Skin of body (tissue), 1 donor: ENCODE measurements at regions not wholly inside any gene's neighbourhood (a gene's known extent, or its start where the extent isn't known, plus 50 kb on each side); places are given as distances from the start of the nearest gene placed in this dataset.
A peak's percentile ranks its signal among the peaks of the same experiment; 100 is the strongest.

Source experiments
- DNase-seq: peaks from one replicate; lab custom pipeline; 2025; lab: John Stamatoyannopoulos, UW

GRCh38 chr2:101558740-101559525, 84.0 kb upstream of the RFX8 start:
- peak; percentile 78 for DNase-seq

- DNase-seq: no peak
These were observed 81.1 kb upstream of the RFX8 start for GRCh38 chr2:101556033-101556459.

- DNase-seq: peak; percentile 22
These were observed 76.5 kb upstream of the RFX8 start for GRCh38 chr2:101551336-101551888.

- DNase-seq: no peak
These were observed 75.6 kb upstream of the RFX8 start for GRCh38 chr2:101550555-101550954.

GRCh38 chr2:101549371-101549770, 74.5 kb upstream of the RFX8 start:
- DNase-seq: no peak

GRCh38 chr2:101546376-101547058, 71.6 kb upstream of the RFX8 start:
- DNase-seq: no peak

GRCh38 chr2:101545950-101546349, 71.0 kb upstream of the RFX8 start:
- no peak for DNase-seq

- no peak for DNase-seq
These were observed 65.6 kb upstream of the RFX8 start for GRCh38 chr2:101540518-101540917.

GRCh38 chr2:101538076-101538475, 63.2 kb upstream of the RFX8 start:
- no peak for DNase-seq

- no peak for DNase-seq
These were observed 59.3 kb upstream of the RFX8 start for GRCh38 chr2:101534149-101534611.

GRCh38 chr2:101533561-101534148, 58.7 kb upstream of the RFX8 start:
- no peak for DNase-seq

- no peak for DNase-seq
These were observed 53.6 kb upstream of the RFX8 start for GRCh38 chr2:101528501-101528900.

GRCh38 chr2:101524806-101525430, 50.0 kb upstream of the RFX8 start:
- DNase-seq: no peak
